Skeletal muscle satellite cell (primary cell): ENCODE measurements at regions not wholly inside any gene's neighbourhood (a gene's known extent, or its start where the extent isn't known, plus 50 kb on each side); places are given as distances from the start of the nearest gene placed in this dataset.

Experiments
- H3K27me3 ChIP-seq: 2 replicates; pipeline ENCODE4 v1.7.0; 2013; ENCODE audit warnings: low read length; ENCODE audit not compliant: control insufficient read depth, insufficient read depth
- H3K36me3 ChIP-seq: 2 replicates; pipeline ENCODE4 v1.7.0; 2013; ENCODE audit warnings: mild to moderate bottlenecking, control low read depth, low read length; ENCODE audit not compliant: insufficient read depth
- H3K4me1 ChIP-seq: 2 replicates; pipeline ENCODE4 v1.7.0; 2013; ENCODE audit warnings: low read length; ENCODE audit not compliant: control insufficient read depth, insufficient read depth
- H3K4me2 ChIP-seq: 2 replicates; pipeline ENCODE4 v1.7.0; 2013; ENCODE audit warnings: mild to moderate bottlenecking, low read length
- H3K4me3 ChIP-seq: 2 replicates; pipeline ENCODE4 v1.7.0; 2013; ENCODE audit warnings: low read length
- H3K9ac ChIP-seq: 2 replicates; pipeline ENCODE4 v1.7.0; 2013; ENCODE audit warnings: mild to moderate bottlenecking, low read depth, low read length, moderate library complexity
- H3K9me3 ChIP-seq: replicated peaks from 2 replicates; pipeline ENCODE4 v1.7.0; 2013; ENCODE audit warnings: mild to moderate bottlenecking, control low read depth, low read length

- Histone ChIP-seq H3K4me1 (no peaks in the 10 kb centered on the region), H3K27me3 (peaks cover 7% of the 10 kb centered on the region), H3K9ac (no peak overlapping the region), H3K36me3 (no peaks in the 10 kb centered on the region), H3K4me2 (no peak overlapping the region), H3K4me3 (no peak overlapping the region), H3K9me3 (no peaks in the 10 kb centered on the region)
Observed at GRCh38 chr5:38051711-38052511, 206.4 kb upstream of the EGFLAM start.

GRCh38 chr5:38048400-38048799, 208.6 kb upstream of the GDNF start:
- Histone ChIP-seq H3K4me2 (no peak overlapping the region), H3K36me3 (no peaks in the 10 kb centered on the region), H3K9ac (no peak overlapping the region), H3K4me3 (no peak overlapping the region), H3K9me3 (no peaks in the 10 kb centered on the region), H3K27me3 (peaks cover 11% of the 10 kb centered on the region), H3K4me1 (no peaks in the 10 kb centered on the region)

- Histone ChIP-seq H3K4me1 (no peaks in the 10 kb centered on the region), H3K4me2 (no peak overlapping the region), H3K36me3 (no peaks in the 10 kb centered on the region), H3K4me3 (no peak overlapping the region), H3K9me3 (no peaks in the 10 kb centered on the region), H3K9ac (no peak overlapping the region), H3K27me3 (peaks cover 22% of the 10 kb centered on the region)
Observed at GRCh38 chr5:38046103-38046502, 206.3 kb upstream of the GDNF start.

GRCh38 chr5:38045446-38045845, 205.6 kb upstream of the GDNF start:
- no peaks in the 10 kb centered on the region for H3K9me3 ChIP-seq
- H3K4me1 ChIP-seq: no peaks in the 10 kb centered on the region
- H3K4me3 ChIP-seq: no peak overlapping the region
- H3K9ac ChIP-seq: no peak overlapping the region
- no peaks in the 10 kb centered on the region for H3K36me3 ChIP-seq
- peaks cover 28% of the 10 kb centered on the region for H3K27me3 ChIP-seq
- H3K4me2 ChIP-seq: no peak overlapping the region

GRCh38 chr5:38039826-38040225, 200.0 kb upstream of the GDNF start:
- no peak overlapping the region for H3K4me3 ChIP-seq
- H3K27me3 ChIP-seq: peaks cover 42% of the 10 kb centered on the region

GRCh38 chr5:38039091-38039490, 199.2 kb upstream of the GDNF start:
- Histone ChIP-seq H3K36me3 (no peaks in the 10 kb centered on the region), H3K4me3 (no peak overlapping the region), H3K9ac (no peak overlapping the region), H3K4me1 (no peaks in the 10 kb centered on the region), H3K4me2 (no peak overlapping the region), H3K9me3 (no peaks in the 10 kb centered on the region), H3K27me3 (peaks cover 43% of the 10 kb centered on the region)

More at GRCh38 chr5:38039826-38040225, 200.0 kb upstream of the GDNF start:
- no peaks in the 10 kb centered on the region for H3K36me3 ChIP-seq
- H3K9me3 ChIP-seq: no peaks in the 10 kb centered on the region
- no peak overlapping the region for H3K4me2 ChIP-seq
- H3K9ac ChIP-seq: no peak overlapping the region
- H3K4me1 ChIP-seq: no peaks in the 10 kb centered on the region

GRCh38 chr5:38036765-38037164, 196.9 kb upstream of the GDNF start:
- H3K9me3 ChIP-seq: no peaks in the 10 kb centered on the region
- H3K4me1 ChIP-seq: no peaks in the 10 kb centered on the region
- H3K4me3 ChIP-seq: no peak overlapping the region
- peaks cover 40% of the 10 kb centered on the region for H3K27me3 ChIP-seq
- H3K4me2 ChIP-seq: no peak overlapping the region
- no peak overlapping the region for H3K9ac ChIP-seq
- H3K36me3 ChIP-seq: no peaks in the 10 kb centered on the region

- H3K4me2 ChIP-seq: no peak overlapping the region
- H3K9me3 ChIP-seq: no peaks in the 10 kb centered on the region
- H3K4me3 ChIP-seq: no peak overlapping the region
- no peaks in the 10 kb centered on the region for H3K36me3 ChIP-seq
- peaks cover 24% of the 10 kb centered on the region for H3K27me3 ChIP-seq
- no peak overlapping the region for H3K9ac ChIP-seq
- H3K4me1 ChIP-seq: no peaks in the 10 kb centered on the region
Observed at GRCh38 chr5:38032149-38032548, 192.3 kb upstream of the GDNF start.

GRCh38 chr5:38031304-38031703, 191.5 kb upstream of the GDNF start:
- Histone ChIP-seq H3K4me2 (no peak overlapping the region), H3K4me1 (no peaks in the 10 kb centered on the region)

GRCh38 chr5:38029397-38030065, 189.7 kb upstream of the GDNF start:
- Histone ChIP-seq H3K36me3 (no peaks in the 10 kb centered on the region), H3K27me3 (peaks cover 19% of the 10 kb centered on the region), H3K9ac (no peak overlapping the region), H3K4me3 (no peak overlapping the region), H3K4me1 (no peaks in the 10 kb centered on the region), H3K9me3 (no peaks in the 10 kb centered on the region), H3K4me2 (no peak overlapping the region)

More at GRCh38 chr5:38031304-38031703, 191.5 kb upstream of the GDNF start:
- no peak overlapping the region for H3K9ac ChIP-seq
- peaks cover 26% of the 10 kb centered on the region for H3K27me3 ChIP-seq
- no peaks in the 10 kb centered on the region for H3K36me3 ChIP-seq
- no peak overlapping the region for H3K4me3 ChIP-seq
- H3K9me3 ChIP-seq: no peaks in the 10 kb centered on the region

- no peaks in the 10 kb centered on the region for H3K9me3 ChIP-seq
- no peak overlapping the region for H3K4me2 ChIP-seq
- peaks cover 28% of the 10 kb centered on the region for H3K27me3 ChIP-seq
- no peak overlapping the region for H3K4me3 ChIP-seq
- no peak overlapping the region for H3K9ac ChIP-seq
- no peaks in the 10 kb centered on the region for H3K36me3 ChIP-seq
- H3K4me1 ChIP-seq: no peaks in the 10 kb centered on the region
Observed at GRCh38 chr5:38023799-38024198, 184.0 kb upstream of the GDNF start.

- Histone ChIP-seq H3K4me2 (no peak overlapping the region), H3K36me3 (no peaks in the 10 kb centered on the region), H3K9ac (no peak overlapping the region), H3K9me3 (no peaks in the 10 kb centered on the region), H3K4me3 (no peak overlapping the region), H3K4me1 (no peaks in the 10 kb centered on the region), H3K27me3 (peaks cover 32% of the 10 kb centered on the region)
Observed at GRCh38 chr5:38023371-38023770, 183.5 kb upstream of the GDNF start.
